HEK293T (cell line): ENCODE measurements at regions not wholly inside any gene's neighbourhood (a gene's known extent, or its start where the extent isn't known, plus 50 kb on each side); places are given as distances from the start of the nearest gene placed in this dataset.

Source experiments
- ARNT ChIP-seq: fragments of 450-650 bp; IDR thresholded peaks from 2 replicates; pipeline ENCODE4 v1.6.1; 2017; ENCODE audit warnings: mild to moderate bottlenecking
- BHLHE40 ChIP-seq: fragments of 450-650 bp; IDR thresholded peaks from 2 replicates; pipeline ENCODE4 v1.6.1; 2016; ENCODE audit warnings: mild to moderate bottlenecking, moderate library complexity, borderline replicate concordance
- CTBP1 ChIP-seq: fragments of 450-650 bp; IDR thresholded peaks from 2 replicates; pipeline ENCODE4 v1.6.1; 2016; ENCODE audit warnings: borderline replicate concordance
- ELF4 ChIP-seq: fragments of 450-650 bp; IDR thresholded peaks from 2 replicates; pipeline ENCODE4 v1.6.1; 2017; ENCODE audit warnings: antibody characterized with exemption
- FOXA1 ChIP-seq: fragments of 450-650 bp; IDR thresholded peaks from 2 replicates; pipeline ENCODE4 v1.6.1; 2016; ENCODE audit warnings: mild to moderate bottlenecking
- FOXK2 ChIP-seq: fragments of 450-650 bp; IDR thresholded peaks from 2 replicates; pipeline ENCODE4 v1.6.1; 2016; ENCODE audit warnings: mild to moderate bottlenecking
- FOXM1 ChIP-seq: fragments of 450-650 bp; IDR thresholded peaks from 2 replicates; pipeline ENCODE4 v1.6.1; 2017; ENCODE audit warnings: mild to moderate bottlenecking, borderline replicate concordance
- HDGF ChIP-seq: fragments of 450-650 bp; IDR thresholded peaks from 2 replicates; pipeline ENCODE4 v1.6.1; 2017; ENCODE audit warnings: antibody characterized with exemption, borderline replicate concordance
- L3MBTL2 ChIP-seq: fragments of 450-650 bp; conservative IDR thresholded peaks from 2 replicates; pipeline ENCODE4 v1.6.1; 2016; ENCODE audit warnings: mild to moderate bottlenecking
- NFRKB ChIP-seq: fragments of 450-650 bp; IDR thresholded peaks from 2 replicates; pipeline ENCODE4 v1.6.1; 2016; ENCODE audit warnings: mild to moderate bottlenecking, moderate library complexity
- SP1 ChIP-seq: fragments of 450-650 bp; IDR thresholded peaks from 2 replicates; pipeline ENCODE4 v1.6.1; 2017
- SUZ12 ChIP-seq: fragments of 450-650 bp; IDR thresholded peaks from 2 replicates; pipeline ENCODE4 v1.6.1; 2016; ENCODE audit warnings: mild to moderate bottlenecking
- ZNF384 ChIP-seq: fragments of 450-650 bp; IDR thresholded peaks from 2 replicates; pipeline ENCODE4 v1.6.1; 2016
- TF ChIP-seq, protein P1 (sequence below): fragments of 450-650 bp; IDR thresholded peaks from 2 replicates; pipeline ENCODE4 v1.6.1; 2016

DNA sequence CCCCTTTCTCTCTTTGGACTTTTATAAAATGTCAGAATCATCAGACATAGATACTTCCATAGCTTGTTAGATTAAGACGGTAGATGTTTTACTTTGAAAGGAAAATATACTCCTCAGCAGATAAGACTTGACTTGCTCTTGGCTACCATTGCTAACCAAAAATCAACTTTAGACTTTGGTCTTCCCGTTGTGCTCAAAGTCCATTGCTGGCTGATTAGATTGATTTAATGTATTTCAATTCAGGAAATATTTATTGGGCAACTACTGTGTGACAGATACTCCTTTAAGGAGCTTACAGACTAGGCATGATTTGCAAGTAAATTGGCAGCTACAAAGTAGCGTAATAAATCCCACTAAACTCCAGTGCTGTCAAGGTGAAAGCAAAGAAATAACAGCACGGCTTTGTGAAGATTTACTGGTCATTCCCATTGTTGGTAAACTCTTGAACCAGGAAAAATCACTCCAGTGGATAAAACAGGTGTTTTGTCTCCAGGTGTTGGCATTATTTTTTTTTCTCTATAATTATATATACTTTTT is 95.7 kb upstream of the ARMC3 start:
- TF ChIP-seq FOXM1 (no peak), FOXA1 (no peak), SP1 (no peak), ELF4 (no peak), NFRKB (no peak), SUZ12 (no peak), BHLHE40 (no peak), ARNT (no peak), CTBP1 (no peak), HDGF (no peak), ZNF384 (no peak), FOXK2 (no peak), L3MBTL2 (no peak)
- TF ChIP-seq, protein P1, sequence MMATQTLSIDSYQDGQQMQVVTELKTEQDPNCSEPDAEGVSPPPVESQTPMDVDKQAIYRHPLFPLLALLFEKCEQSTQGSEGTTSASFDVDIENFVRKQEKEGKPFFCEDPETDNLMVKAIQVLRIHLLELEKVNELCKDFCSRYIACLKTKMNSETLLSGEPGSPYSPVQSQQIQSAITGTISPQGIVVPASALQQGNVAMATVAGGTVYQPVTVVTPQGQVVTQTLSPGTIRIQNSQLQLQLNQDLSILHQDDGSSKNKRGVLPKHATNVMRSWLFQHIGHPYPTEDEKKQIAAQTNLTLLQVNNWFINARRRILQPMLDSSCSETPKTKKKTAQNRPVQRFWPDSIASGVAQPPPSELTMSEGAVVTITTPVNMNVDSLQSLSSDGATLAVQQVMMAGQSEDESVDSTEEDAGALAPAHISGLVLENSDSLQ: peak; percentile 46; the same call in 1 of the 2 replicates
